ENCODE measurements at regions not wholly inside any gene's neighbourhood (a gene's known extent, or its start where the extent isn't known, plus 50 kb on each side); places are given as distances from the start of the nearest gene placed in this dataset.

DNA sequence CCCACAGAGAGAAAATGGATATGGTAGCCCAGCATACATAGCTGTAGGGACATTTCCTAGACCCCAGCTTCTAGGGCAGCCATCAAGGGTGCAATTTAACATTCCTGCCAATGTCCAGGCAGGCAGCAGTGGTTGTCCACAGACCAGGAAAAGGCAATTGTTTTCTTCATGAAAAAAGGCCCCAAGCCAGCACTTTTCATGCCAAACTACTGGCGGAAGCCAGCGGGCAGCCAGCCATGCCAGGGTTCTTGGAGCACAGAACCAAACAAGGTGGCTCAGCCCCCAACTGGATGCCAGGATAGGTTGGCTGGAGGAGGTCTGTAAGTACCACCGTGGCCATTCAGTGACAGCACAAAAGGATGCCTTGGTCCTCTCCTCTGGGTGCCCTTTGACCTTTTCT is 94.6 kb downstream of the BANF2 start:
- DNase-seq (ENCODE audit: low read depth, low spot score) = no peak
- in situ Hi-C loops (cut with HindIII; ENCODE audit: low sequenced_read_pairs) = no loop called here
- H3K4me3 ChIP-seq (ENCODE audit: low read depth, low read length) = no peak overlapping the region
- TF ChIP-seq, protein P1, sequence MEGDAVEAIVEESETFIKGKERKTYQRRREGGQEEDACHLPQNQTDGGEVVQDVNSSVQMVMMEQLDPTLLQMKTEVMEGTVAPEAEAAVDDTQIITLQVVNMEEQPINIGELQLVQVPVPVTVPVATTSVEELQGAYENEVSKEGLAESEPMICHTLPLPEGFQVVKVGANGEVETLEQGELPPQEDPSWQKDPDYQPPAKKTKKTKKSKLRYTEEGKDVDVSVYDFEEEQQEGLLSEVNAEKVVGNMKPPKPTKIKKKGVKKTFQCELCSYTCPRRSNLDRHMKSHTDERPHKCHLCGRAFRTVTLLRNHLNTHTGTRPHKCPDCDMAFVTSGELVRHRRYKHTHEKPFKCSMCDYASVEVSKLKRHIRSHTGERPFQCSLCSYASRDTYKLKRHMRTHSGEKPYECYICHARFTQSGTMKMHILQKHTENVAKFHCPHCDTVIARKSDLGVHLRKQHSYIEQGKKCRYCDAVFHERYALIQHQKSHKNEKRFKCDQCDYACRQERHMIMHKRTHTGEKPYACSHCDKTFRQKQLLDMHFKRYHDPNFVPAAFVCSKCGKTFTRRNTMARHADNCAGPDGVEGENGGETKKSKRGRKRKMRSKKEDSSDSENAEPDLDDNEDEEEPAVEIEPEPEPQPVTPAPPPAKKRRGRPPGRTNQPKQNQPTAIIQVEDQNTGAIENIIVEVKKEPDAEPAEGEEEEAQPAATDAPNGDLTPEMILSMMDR (IDR thresholded peaks at IDR 0.05; ENCODE audit: low read depth, low read length) = no peak

GRCh38 chr20:17793986-17794385 is 94.2 kb downstream of the BANF2 start:
- no peak for DNase-seq (ENCODE audit: low read depth, low spot score)
- TF ChIP-seq, protein P1 (IDR thresholded peaks at IDR 0.05; ENCODE audit: low read depth, low read length) = no peak
- in situ Hi-C loops (cut with HindIII; ENCODE audit: low sequenced_read_pairs) = no loop called here
- H3K4me3 ChIP-seq (ENCODE audit: low read depth, low read length) = no peak overlapping the region

DNA sequence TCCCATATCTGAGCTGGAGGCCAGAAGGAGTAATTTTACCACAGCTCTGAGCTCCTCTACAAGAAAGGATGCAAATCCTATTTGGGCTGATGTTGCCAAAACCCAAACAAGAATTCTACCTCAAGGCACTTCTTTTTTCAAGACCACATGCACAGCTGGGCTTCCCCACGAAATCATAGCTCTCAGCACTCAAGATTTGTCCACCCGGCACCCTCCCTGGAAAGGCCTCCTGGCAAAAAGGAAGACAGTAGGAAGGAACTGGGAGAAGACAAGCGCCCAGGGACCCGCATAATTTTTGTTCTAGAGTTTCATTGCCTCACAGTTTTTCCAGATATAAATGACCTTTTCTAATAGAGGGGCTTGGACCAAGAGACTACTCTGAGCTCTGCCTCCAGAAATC is 90.5 kb downstream of the BANF2 start:
- in situ Hi-C loops (cut with HindIII; ENCODE audit: low sequenced_read_pairs) = no loop called here
- DNase-seq (ENCODE audit: low read depth, low spot score) = peak; percentile 29
- H3K4me3 ChIP-seq (ENCODE audit: low read depth, low read length) = no peak overlapping the region
- TF ChIP-seq, protein P1 (IDR thresholded peaks at IDR 0.05; ENCODE audit: low read depth, low read length) = no peak

GRCh38 chr20:17787816-17788215 is 88.0 kb downstream of the BANF2 start:
- TF ChIP-seq, protein P1 (IDR thresholded peaks at IDR 0.05; ENCODE audit: low read depth, low read length) = no peak
- no peak for DNase-seq (ENCODE audit: low read depth, low spot score)
- in situ Hi-C loops (cut with HindIII; ENCODE audit: low sequenced_read_pairs) = no loop called here
- H3K4me3 ChIP-seq (ENCODE audit: low read depth, low read length) = no peak overlapping the region

DNA sequence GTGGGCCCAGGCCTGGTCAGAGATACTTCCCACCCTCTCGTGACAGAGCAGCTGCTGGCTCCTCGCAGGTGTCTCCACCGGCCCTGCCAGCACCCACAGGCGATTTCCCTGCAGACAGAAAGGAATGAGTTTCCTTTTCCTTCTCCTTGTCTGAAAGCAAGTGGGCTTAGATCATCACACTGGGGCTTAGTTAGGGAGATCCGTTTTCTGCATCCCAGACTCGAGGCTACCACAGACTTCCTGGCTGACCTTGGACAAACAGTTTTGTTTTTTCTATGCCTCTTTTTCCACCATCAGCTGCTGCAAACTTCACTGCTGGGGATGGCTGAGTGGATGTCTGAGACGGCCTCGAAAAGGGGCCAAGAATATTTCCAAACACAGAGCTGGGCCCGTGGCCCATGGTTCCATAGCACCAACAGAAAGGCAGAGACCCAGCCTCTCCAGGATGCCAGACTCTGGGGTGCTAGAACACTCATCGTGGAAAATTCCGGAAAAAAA is 86.5 kb downstream of the BANF2 start:
- TF ChIP-seq, protein P1 (IDR thresholded peaks at IDR 0.05; ENCODE audit: low read depth, low read length) = no peak
- peak; percentile 64 for DNase-seq (ENCODE audit: low read depth, low spot score)
- H3K4me3 ChIP-seq (ENCODE audit: low read depth, low read length) = no peak overlapping the region
- in situ Hi-C loops (cut with HindIII; ENCODE audit: low sequenced_read_pairs) = no loop called here
